ENCODE measurements at regions not wholly inside any gene's neighbourhood (a gene's known extent, or its start where the extent isn't known, plus 50 kb on each side); places are given as distances from the start of the nearest gene placed in this dataset.
"Not testable (repeated sequence)": the region's sequence is repeated elsewhere in the genome, so short reads cannot be mapped to it uniquely, and the experiment has no call there.

DNA sequence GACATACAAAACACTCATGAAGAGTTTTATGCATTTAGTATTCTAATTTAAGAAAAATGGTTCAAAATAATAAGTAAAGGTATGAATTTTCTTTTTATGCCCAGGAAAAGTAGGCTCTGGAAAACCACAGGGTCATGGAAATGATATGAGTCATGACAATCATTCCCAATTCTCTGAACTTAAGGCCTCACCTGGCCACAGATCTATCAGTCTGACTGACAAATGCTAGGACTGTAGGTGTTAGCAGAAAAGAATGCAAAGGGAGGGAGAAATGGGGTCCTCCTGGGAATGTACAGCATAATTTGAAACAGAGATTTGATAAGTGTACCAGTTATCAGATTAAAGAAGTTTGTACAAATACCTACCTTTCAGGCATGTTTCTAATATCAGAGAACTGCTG lies 270.5 kb upstream of the ARSJ start:
- DNase-seq (ENCODE audit: extremely low read depth, insufficient read length) = no peak
- H3K36me3 ChIP-seq (ENCODE audit: control insufficient read depth, insufficient read depth, low read length) = no peaks in the 10 kb centered on the region
- no peaks in the 10 kb centered on the region for H3K27me3 ChIP-seq (replicated peaks; ENCODE audit: control insufficient read depth, insufficient read depth, low read length)
- no peak overlapping the region for H3K4me3 ChIP-seq (replicated peaks; ENCODE audit: low read depth, low read length)
- TF ChIP-seq, protein P1, sequence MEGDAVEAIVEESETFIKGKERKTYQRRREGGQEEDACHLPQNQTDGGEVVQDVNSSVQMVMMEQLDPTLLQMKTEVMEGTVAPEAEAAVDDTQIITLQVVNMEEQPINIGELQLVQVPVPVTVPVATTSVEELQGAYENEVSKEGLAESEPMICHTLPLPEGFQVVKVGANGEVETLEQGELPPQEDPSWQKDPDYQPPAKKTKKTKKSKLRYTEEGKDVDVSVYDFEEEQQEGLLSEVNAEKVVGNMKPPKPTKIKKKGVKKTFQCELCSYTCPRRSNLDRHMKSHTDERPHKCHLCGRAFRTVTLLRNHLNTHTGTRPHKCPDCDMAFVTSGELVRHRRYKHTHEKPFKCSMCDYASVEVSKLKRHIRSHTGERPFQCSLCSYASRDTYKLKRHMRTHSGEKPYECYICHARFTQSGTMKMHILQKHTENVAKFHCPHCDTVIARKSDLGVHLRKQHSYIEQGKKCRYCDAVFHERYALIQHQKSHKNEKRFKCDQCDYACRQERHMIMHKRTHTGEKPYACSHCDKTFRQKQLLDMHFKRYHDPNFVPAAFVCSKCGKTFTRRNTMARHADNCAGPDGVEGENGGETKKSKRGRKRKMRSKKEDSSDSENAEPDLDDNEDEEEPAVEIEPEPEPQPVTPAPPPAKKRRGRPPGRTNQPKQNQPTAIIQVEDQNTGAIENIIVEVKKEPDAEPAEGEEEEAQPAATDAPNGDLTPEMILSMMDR (IDR thresholded peaks at IDR 0.05; ENCODE audit: insufficient read depth, low read length, poor library complexity, severe bottlenecking) = no peak

DNA sequence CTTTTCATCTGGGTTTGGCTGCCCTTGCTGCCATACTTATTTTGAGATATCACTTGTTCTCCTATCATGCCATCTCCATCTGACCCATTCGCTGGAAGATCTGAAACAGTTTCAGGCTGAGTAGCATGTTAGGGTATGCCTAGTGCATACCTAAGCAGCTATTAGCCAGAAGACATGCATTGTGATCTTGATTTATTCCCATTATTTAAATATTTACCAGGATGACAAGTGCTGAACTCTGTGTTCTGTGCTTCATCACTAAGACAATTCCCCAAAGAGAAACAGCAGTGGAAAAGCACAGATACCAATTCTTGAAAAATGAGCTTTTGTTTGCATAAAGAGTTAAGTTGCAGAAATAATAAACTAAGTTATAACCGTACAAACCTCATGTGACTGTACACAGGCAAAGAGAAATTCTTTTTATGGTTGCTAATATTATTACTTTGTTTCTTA lies 271.0 kb upstream of the ARSJ start:
- H3K27me3 ChIP-seq (replicated peaks; ENCODE audit: control insufficient read depth, insufficient read depth, low read length) = no peaks in the 10 kb centered on the region
- no peak overlapping the region for H3K4me3 ChIP-seq (replicated peaks; ENCODE audit: low read depth, low read length)
- TF ChIP-seq, protein P1 (IDR thresholded peaks at IDR 0.05; ENCODE audit: insufficient read depth, low read length, poor library complexity, severe bottlenecking) = no peak
- DNase-seq (ENCODE audit: extremely low read depth, insufficient read length) = no peak
- H3K36me3 ChIP-seq (ENCODE audit: control insufficient read depth, insufficient read depth, low read length) = no peaks in the 10 kb centered on the region

DNA sequence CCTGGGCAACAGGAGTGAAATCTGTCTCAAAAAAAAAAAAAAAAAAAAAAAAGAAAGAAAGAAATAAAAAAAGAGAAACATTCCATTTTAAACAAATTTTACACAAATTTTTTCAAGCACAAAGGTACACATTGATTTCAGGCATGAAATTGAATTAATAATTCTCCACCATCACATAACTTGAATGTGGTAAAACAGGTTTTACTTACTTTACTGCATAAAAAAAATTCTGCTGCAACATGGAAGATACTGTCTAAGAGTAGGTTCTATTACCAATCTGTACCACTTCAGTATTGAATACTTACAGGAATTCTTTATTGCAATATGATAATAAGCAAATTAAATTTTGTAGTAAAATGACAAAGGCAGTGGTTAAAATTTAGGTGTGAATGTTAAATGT lies 271.6 kb upstream of the ARSJ start:
- TF ChIP-seq, protein P1 (IDR thresholded peaks at IDR 0.05; ENCODE audit: insufficient read depth, low read length, poor library complexity, severe bottlenecking) = no peak
- DNase-seq (ENCODE audit: extremely low read depth, insufficient read length) = no peak
- no peaks in the 10 kb centered on the region for H3K27me3 ChIP-seq (replicated peaks; ENCODE audit: control insufficient read depth, insufficient read depth, low read length)
- H3K36me3 ChIP-seq (ENCODE audit: control insufficient read depth, insufficient read depth, low read length) = no peaks in the 10 kb centered on the region
- no peak overlapping the region for H3K4me3 ChIP-seq (replicated peaks; ENCODE audit: low read depth, low read length)

DNA sequence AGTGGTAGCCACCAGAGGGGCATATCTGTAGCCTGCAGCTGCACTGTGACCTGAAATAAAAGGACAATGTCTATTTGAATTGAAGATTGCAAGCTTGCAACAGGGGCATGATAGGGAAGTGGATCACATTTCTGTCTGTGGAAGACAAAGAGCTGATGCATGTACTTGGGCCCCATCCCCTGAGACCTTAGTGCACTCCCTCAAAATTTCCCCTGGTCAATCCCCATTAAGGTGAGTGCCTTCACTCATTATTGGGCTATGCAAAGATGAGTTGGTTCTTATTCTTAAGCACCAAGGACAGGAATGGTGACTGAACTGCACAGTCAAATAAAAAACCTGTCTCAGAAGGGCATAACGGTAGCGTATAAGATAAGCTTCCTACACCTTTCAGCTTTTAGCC lies 273.1 kb upstream of the ARSJ start:
- no peak overlapping the region for H3K4me3 ChIP-seq (replicated peaks; ENCODE audit: low read depth, low read length)
- H3K27me3 ChIP-seq (replicated peaks; ENCODE audit: control insufficient read depth, insufficient read depth, low read length) = no peaks in the 10 kb centered on the region
- H3K36me3 ChIP-seq (ENCODE audit: control insufficient read depth, insufficient read depth, low read length) = no peaks in the 10 kb centered on the region
- no peak for DNase-seq (ENCODE audit: extremely low read depth, insufficient read length)
- TF ChIP-seq, protein P1 (IDR thresholded peaks at IDR 0.05; ENCODE audit: insufficient read depth, low read length, poor library complexity, severe bottlenecking) = no peak

DNA sequence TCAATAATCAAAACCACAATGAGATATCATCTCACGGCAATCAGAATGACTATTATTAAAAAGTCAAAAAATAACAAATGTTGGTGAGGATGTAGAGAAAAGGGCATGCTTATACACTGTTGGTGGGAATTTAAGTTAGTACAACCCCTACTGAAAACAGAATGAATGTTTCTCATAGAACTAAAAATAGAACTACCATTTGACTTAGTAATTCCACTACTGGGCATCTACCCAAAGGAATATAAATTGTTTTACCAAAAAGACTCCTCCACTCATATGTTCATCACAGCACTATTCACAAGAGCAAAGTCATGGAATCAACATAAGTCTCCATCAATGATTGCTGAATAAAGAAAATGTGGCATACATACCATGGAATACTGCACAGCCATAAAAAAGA lies 278.1 kb upstream of the ARSJ start:
- TF ChIP-seq, protein P1 (IDR thresholded peaks at IDR 0.05; ENCODE audit: insufficient read depth, low read length, poor library complexity, severe bottlenecking) = no peak
- Histone ChIP-seq H3K4me3 (replicated peaks; ENCODE audit: low read depth, low read length) (no peak overlapping the region), H3K36me3 (ENCODE audit: control insufficient read depth, insufficient read depth, low read length) (no peaks in the 10 kb centered on the region), H3K27me3 (replicated peaks; ENCODE audit: control insufficient read depth, insufficient read depth, low read length) (no peaks in the 10 kb centered on the region)
- DNase-seq (ENCODE audit: extremely low read depth, insufficient read length) = no peak

DNA sequence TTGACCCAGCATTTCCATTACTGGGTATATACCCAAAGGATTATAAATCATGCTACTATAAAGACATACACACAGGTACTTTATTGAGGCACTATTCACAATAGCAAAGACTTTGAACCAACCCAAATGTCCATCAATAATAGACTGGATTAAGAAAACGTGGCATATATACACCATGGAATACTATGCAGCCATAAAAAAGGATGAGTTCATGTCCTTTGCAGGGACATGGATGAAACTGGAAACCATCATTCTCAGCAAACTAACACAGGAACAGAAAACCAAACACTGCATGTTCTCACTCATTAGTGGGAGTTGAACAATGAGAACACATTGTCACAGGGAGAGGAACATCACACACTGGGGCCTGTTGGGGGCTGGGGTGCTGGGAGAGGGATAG lies 283.0 kb upstream of the ARSJ start:
- H3K27me3 ChIP-seq (replicated peaks; ENCODE audit: control insufficient read depth, insufficient read depth, low read length); DNase-seq (ENCODE audit: extremely low read depth, insufficient read length); H3K36me3 ChIP-seq (ENCODE audit: control insufficient read depth, insufficient read depth, low read length); H3K4me3 ChIP-seq (replicated peaks; ENCODE audit: low read depth, low read length): not testable (repeated sequence)
